Esophagus mucosa (tissue), 1 donor: ENCODE measurements at regions not wholly inside any gene's neighbourhood (a gene's known extent, or its start where the extent isn't known, plus 50 kb on each side); places are given as distances from the start of the nearest gene placed in this dataset.
"Not testable (repeated sequence)": the region's sequence is repeated elsewhere in the genome, so short reads cannot be mapped to it uniquely, and the experiment has no call there.

Experiments
- ATAC-seq: fragments of 200-7000 bp; cut with Tn5 transposase; one replicate; pipeline ENCODE4 v1.9.1; 2020
- donor health status: DM: yes; HTN: yes; CAD: no.

- no peak for ATAC-seq
These were observed 66.4 kb upstream of the INSIG1 start for GRCh38 chr7:155231241-155231800.

DNA sequence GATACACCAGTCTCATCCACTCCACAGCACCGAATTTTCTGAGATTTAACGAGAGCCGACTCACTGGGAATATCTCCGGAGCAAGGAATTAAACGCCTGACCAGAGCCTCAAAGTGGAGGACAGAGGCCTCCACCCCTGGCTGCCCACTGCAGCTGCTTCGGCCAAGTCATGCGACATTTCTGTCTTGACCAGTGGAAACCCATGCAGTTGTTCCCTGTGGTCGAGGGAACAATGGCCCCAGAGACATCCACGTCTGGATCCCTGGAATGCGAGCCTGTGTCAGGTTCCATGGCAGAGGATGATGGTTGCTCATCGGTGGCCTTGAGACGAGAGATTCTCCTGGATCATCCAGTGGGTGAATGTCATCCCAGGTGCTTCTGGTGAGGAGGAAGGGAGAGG is 65.7 kb upstream of the INSIG1 start:
- no peak for ATAC-seq

DNA sequence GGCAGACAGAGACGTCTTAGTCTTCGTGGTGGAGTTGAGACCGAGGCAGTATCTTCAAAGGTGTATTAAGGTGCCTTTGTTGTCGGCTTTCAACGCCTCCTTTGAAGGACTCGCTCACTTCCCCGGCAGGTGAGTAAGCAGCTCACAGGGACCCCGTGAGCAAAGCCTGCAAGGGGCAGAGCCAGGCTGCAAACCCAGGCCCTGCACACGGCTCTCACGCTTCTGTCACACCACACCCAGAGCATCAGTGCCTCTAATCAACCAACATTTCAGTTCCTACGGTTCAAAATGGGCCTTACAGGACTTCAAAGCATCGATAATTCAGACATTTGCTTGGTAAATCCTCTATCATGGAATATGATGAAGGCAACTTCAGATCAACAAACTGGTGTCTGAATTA is 64.8 kb upstream of the INSIG1 start:
- ATAC-seq, result no peak

DNA sequence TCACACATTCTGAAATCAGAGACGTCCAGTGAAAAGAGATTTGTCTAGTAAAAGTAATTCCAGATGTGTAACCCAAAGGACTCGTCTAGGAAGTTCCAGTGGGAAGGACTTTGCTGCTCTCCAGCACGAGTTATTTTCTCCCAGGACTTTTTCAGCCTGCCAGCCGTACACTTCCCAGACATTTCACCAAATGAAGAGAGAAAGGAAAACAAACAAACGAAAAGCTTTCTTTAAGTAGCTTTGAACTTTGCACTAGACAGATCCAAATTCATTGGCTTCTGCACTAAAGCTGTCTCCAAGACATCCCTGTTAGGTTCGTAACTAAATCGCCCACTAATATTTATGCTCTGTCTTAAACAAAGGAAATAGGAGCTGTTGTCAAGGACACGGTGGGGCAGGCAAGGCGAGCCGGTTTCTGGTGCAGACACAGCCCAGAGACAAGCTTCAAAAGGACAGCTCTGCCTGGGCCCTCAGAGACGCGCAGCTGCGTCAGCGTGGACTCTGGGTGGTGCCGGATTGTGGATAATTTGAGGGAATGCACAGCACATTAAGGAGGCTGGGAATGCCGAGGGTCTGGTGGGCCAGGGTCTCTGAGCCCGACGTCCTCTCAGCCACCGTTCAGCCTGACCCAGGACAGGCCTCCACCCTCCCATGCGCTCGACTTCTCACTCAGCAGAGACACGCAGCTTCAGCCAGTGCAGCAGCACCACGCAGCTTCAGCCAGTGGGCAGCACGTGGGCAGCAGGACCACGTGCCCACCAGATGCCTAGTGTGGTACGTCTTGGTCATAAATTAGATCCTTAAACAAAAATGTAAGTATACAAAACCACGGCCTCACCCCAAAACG is 64.1 kb upstream of the INSIG1 start:
- no peak for ATAC-seq

GRCh38 chr7:155234158-155234492 is 63.6 kb upstream of the INSIG1 start:
- ATAC-seq, result no peak

- ATAC-seq, result no peak
These were observed 62.5 kb upstream of the INSIG1 start for GRCh38 chr7:155234950-155235789.

DNA sequence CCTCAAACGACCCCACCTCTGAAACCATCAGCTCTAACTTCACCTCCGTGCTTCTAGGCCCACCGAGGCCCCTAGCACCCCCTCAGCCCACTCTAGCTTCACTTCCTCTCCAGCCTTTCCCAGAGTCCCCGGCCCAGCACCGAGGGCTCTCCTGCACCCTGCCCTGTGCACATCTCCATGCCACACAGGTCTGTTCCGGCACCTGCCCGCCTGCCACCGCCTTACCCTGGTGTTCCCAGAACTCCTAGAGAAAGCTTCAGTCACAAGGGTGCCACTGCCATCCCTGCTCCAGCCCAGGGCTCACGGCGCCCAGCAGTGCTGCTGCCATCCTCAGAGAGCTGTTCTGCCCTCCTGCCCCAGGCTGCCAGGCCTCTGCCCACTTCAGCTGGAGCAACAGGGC is 61.3 kb upstream of the INSIG1 start:
- ATAC-seq, result no peak

- no peak for ATAC-seq
These were observed 60.4 kb upstream of the INSIG1 start for GRCh38 chr7:155237297-155237696.

- ATAC-seq, result peak; percentile 13
These were observed 59.9 kb upstream of the INSIG1 start for GRCh38 chr7:155237730-155238129.

DNA sequence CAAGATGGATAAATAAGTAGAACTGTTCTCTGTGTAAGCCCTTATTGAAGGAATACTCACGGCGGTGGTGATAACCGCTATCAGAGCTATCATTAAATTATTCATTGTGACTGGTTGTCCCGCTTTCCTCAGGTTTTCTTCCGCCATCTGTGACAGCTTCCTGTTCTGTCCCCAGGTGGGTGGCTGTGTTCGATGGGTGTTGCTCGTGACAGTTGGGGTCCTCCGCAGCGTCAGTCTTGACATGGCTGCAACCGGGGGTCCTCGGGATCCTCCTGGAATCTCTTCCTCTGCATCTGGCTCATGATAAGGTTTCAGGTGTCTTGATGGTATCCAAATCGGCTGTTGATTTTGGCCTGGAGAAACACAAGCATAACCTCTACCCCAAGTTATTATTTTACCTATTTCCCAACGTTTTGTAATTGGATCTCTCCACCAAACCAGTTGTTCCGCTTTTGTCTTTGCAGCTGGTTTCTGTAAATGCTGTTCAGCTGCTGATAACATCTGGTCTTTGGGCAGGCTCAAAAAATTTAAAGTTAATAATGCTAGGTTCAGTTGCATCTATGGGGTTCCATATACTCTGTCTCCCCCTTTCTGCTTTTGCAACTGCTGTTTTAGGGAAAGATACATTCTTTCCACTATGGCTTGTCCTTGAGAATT is 58.1 kb upstream of the INSIG1 start:
- not testable (repeated sequence) for ATAC-seq

- ATAC-seq, result no peak
These were observed 53.0 kb upstream of the INSIG1 start for GRCh38 chr7:155244675-155245074.

DNA sequence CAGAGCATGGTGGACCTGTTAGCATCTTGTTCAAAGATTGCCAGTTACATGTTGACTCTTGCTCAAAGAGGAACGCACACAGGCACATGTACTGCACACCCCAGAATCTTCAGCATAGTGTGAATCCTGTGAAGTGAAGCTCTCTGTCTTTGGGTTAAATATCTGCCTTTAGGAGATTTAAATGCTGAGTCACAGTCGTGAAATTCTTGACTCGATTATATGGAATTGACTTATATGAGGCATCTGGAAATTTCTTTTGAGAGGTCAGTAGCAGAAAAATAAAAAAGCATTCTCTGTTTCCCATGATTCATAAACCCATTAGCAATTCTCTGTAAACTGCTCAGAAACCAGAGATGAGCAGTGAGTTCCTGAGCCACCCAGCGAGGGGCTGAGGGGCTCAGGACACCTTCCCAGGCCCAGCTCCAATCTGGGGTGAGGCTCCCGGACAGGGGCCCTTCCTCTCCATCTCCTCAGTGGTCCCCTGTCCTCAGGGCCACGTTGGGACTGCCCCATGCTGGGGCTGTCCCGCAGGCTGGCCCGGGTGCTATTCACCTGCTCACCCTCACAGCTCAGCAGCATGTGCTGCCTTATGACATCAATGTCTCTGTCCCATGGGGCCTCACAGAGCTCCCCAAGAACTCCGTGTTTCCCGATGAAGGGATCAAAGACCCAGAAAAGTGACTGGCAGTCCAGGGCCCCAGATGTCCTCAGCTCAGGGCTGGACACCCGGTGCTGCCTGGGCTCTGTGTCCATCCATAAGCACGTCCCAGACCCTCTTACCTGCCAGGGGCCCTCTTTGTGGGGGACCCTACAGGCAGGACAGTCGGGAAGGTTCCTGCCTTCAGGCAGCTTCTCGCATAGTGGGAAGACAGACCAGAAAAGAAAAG is 50.0 kb upstream of the INSIG1 start:
- no peak for ATAC-seq
